Epidermal melanocyte (primary cell): ENCODE measurements at regions not wholly inside any gene's neighbourhood (a gene's known extent, or its start where the extent isn't known, plus 50 kb on each side); places are given as distances from the start of the nearest gene placed in this dataset.

Experiments
- DNase-seq: peaks from one replicate; pipeline ENCODE4 v3.0.0; 2011; ENCODE audit warnings: low spot score; ENCODE audit not compliant: insufficient read length

- DNase-seq, result no peak
Observed at GRCh38 chr2:5953525-5953924, 261.3 kb downstream of the SOX11 start.

- no peak for DNase-seq
Observed at GRCh38 chr2:5954509-5954908, 262.3 kb downstream of the SOX11 start.

- no peak for DNase-seq
Observed at GRCh38 chr2:5955921-5956320, 263.7 kb downstream of the SOX11 start.

GRCh38 chr2:5959836-5960820, 267.9 kb downstream of the SOX11 start:
- DNase-seq, result no peak

DNA sequence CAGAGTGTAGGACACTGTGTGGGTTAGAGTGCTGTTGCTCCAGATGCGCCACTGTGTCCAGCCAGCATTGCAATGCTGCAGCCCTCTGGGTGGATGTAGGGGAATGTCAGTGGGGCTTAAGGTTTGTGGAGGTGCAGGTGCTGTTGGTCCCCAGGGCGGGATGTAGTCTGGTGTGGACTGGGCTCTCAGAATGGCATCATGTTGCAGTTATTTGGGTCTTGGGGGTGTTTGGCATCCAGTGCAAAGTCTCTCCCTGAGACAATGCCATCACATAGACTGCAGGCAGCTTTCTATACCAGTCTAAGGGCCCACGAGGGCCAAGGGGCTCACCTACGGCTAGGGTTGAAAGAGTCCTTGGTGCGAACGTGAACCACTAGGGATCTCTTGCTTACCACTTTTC, 275.3 kb downstream of the SOX11 start:
- no peak for DNase-seq

DNA sequence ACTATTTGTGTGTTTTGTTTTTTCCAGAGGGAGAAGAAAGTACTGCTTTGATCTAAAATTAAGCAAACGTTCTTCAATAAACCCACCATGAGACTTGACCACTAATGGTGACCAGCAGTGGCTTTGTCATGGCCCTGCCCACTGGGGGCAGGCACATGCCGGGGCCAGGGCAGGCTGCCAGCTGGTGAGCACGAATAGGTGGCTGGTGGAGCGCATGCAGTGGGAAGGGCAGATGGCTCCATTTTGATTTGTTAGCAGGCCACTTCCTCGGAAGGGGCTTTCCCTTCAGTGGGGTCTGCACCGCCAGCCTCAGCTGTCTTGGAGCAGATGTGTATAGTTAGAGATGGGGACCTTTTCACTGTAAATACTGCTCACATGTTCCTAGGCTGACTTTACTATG, 277.1 kb downstream of the SOX11 start:
- no peak for DNase-seq

- no peak for DNase-seq
Observed at GRCh38 chr2:5970347-5970746, 278.2 kb downstream of the SOX11 start.

GRCh38 chr2:5974477-5974876, 282.3 kb downstream of the SOX11 start:
- DNase-seq, result no peak

- DNase-seq, result no peak
Observed at GRCh38 chr2:5975401-5975800, 283.2 kb downstream of the SOX11 start.

DNA sequence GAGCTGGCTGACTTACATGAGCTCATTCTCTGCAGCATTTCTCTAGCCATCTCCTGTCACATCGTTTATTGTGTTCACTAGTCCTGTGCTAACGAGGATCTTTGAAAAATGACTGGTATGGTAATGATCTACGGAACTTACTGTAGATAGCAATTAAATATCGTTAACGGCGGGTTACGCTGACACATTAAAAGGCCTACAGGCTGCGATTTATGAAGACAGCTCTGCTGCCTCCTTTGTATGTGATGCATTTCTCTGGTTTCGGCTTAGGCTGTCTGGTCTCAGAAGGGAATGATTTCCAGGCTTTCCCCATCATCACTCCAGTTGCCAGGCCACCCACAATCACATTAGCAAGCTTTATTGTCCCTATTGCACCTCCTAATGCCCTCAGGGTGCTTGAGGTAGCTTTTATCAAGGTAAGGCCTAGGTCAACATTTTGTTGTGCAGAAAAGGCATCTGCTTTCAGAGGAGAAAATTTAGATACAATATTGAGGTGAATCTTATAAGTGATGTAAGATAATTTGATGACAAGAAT, 284.4 kb downstream of the SOX11 start:
- DNase-seq, result no peak

DNA sequence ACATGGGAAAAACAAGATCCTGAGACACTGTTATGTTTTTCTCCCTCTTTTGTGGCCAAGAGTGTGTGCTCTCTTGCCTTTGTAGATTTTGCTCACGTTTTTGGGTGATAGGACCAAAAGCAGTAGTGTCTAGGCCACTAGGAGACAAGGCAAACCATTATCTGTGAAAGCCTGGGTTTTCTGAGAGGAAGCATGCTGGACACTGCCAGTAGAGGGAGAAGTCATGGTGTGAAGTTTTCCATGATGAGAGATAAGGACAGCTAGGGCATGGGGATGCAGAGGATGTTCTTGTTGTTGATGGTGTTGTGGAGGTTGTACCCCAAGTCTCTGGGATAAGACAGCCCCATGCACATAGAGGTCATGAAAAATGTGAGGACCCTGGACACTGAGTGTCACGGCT, 285.3 kb downstream of the SOX11 start:
- no peak for DNase-seq

- DNase-seq, result no peak
Observed at GRCh38 chr2:5978131-5978751, 286.1 kb downstream of the SOX11 start.

DNA sequence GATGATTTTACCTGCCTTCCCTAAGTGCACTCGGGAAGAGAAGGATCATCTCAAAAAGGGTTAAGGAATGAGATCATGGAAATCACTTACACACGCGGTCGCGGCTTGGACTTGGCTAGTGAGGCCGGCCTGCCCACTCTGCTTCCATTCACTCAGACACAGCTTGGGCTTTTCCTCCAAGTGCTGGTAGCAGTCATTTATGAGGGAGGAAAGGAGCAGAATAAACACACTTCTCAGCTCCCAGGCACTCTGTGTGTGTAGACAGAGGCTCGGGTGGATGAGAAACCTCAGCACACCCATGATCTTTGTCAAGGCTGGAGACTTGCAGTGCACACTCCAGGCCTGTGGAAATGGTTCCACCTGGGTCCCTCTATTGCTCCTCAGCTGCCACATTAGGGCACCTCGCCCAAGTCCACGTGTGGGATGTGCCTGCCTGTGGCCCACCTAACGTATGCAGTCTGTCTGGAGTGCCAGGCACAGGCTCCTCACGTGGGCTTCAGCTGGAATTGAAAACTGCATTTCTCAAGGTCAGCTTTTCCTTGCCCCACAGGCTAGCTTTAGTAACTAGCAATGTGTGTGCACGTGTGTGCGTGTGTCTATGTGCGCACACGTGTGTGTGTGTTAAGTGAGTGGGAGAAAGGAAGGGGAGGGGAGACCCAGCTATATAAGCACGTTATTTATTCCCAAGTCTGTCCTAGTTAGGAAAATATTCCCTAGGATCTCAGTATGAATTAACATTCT, 288.4 kb downstream of the SOX11 start:
- DNase-seq, result no peak

- DNase-seq, result no peak
Observed at GRCh38 chr2:5982193-5982902, 290.2 kb downstream of the SOX11 start.

DNA sequence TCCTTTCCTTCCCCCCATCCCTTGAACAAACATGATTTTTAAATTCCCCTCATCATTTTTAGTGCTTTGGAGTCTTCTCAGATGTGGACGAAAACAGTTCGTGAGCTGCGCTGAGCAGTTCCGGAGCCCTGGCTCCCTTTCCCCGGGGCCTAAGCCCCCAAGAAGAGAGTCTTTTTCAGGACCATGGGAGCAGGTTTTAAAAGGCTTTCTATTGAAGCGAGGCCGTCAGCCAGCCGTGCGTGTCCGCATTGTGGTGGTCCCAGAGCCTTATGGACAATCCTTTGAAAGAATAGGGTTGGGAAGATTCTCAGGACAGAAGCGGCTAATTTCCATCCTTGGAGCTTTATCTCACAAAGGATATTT, 290.7 kb downstream of the SOX11 start:
- DNase-seq, result no peak

DNA sequence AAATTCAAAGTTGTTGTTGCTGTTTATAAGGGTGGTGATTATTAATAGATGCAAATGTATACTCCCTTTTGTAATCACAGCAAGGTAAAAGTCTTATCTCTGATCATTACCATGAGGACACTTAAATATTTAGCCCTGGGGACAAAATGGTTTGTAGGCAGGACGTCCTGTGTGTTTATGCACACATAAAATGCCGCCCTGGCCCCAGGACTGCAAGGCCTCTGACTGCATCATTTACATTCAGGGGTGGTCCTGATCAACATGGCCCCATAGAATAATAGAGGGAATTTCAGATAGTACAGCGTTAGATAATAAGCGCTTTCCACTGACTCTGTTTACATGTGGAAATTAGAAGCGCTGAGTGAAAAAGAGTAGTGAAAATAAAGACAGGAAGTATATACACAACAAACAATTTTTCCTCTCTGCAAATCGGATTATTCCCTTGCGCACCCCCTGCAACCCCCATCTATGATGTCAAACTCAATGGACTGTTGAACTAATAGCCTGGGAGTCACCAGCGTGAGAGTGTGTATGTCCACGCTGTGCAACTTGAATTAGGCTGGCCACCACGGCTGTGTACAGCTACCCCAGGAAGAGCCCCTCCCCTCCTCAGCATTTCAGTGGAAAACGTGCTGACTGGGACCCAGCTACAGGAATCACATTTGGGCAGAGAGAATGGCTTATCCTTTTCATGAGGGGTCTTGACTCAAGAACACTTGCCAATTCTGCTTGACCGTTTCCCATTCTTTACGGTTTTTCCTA, 291.5 kb downstream of the SOX11 start:
- DNase-seq, result no peak

GRCh38 chr2:5984273-5984655, 292.1 kb downstream of the SOX11 start:
- no peak for DNase-seq

- no peak for DNase-seq
Observed at GRCh38 chr2:5984946-5985345, 292.8 kb downstream of the SOX11 start.

- no peak for DNase-seq
Observed at GRCh38 chr2:5985536-5986385, 293.6 kb downstream of the SOX11 start.
